Activated CD8-positive, alpha-beta memory T cell treated with anti-CD3 and anti-CD28 coated beads for 48 hours (primary cell): ENCODE measurements at regions not wholly inside any gene's neighbourhood (a gene's known extent, or its start where the extent isn't known, plus 50 kb on each side); places are given as distances from the start of the nearest gene placed in this dataset.
"Not testable (repeated sequence)": the region's sequence is repeated elsewhere in the genome, so short reads cannot be mapped to it uniquely, and the experiment has no call there.

Experiments used
- DNase-seq, 3 experiments: peaks; one replicate each; pipeline ENCODE4 v3.0.0-alpha.2; 2020; ENCODE audit warnings: low read depth in 2 of 3, low spot score in 2 of 3

DNA sequence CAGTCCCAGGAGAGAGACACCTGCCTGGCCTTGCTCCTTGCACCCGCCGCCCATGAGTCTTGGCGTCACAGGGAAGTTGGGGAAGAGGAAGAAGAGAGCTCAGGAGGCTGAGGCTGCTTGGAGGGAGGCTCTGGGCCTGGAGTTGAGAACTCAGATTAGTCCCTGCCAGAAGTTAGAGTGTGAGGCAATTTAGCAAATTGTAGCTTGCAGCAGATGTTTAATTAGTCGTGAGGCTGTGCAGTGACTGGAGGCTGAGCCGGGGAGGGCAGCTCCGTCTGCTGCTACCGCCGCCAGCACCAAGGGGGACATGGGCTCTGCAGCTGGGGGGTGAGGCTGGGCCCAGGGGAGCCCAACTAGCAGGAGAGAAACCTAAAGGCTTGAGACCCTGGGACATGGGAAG is 738.3 kb upstream of the EEF2KMT start:
- DNase-seq: no peak

DNA sequence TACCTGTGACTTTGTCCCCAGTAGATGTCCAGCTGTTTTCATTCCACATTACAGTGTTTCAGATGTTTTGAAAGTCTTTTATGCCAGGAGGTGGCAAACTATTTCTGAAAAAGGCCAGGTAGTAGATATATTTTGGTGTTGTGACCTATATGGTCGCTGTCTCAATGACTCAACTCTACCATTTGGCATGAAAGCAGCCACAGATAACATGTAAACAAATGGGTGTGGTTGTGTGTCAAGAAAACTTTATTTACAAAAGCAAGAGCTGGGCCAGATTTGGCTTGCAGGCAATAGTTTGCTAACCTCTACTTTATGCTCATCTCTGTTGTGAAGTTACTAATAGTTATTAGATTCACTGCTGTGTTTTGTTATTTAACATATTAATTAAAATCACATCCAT is 728.7 kb upstream of the EEF2KMT start:
- no peak for DNase-seq

DNA sequence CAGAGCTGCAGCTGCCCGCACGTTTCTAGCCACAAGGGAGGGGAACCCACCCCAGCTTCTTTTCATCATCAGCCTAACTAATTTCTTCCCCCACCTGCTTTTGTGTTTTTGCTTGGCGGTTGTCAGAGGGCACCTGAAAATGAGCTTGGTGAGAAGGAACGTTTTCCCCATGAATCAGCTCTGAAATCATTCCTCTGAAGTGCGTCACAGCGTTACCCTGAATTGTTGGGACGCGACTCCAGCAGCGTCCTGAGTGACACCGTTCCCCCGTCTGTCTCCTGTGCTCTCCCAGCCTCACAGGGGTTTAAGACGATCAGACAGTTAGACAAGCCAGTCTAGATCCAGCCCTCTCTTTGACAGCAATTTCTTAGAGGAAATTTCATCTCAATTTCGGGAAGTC is 722.9 kb upstream of the EEF2KMT start:
- DNase-seq: no peak

DNA sequence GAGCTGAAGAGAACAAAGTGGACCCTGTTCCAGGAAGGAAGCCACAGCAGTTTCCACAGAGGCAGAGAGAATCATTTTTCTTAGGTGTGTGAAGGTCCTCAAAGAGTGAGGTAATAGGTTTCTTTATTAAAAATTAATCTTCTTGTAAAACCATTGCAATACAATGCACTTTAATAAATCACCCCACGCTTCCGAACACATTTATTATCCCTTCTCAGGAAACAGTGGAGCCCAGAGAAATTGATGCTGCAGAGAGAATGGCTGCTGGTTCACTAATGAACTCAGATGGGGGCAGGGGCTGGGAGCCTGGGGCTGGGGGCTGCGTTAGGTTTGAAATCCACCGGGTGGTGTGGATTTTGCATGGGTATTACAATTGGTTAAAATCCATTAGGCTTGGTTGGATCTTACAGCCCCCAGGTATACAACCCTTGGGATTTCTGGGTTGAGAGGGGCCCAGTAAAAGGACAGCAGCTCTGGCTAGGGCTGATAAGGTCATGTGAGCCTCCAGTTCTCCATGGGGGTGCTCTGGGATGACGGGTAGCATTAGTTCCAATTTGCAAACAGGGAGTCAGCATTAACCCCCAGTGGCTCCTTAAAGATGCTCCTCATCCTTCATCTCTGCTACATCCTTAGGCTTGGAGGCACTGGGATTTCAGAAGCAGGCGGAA is 718.1 kb upstream of the EEF2KMT start:
- DNase-seq: no peak

GRCh38 chr16:5801396-5801795 is 703.8 kb upstream of the EEF2KMT start:
- DNase-seq: no peak

GRCh38 chr16:5793556-5793955 is 696.0 kb upstream of the EEF2KMT start:
- DNase-seq: no peak

DNA sequence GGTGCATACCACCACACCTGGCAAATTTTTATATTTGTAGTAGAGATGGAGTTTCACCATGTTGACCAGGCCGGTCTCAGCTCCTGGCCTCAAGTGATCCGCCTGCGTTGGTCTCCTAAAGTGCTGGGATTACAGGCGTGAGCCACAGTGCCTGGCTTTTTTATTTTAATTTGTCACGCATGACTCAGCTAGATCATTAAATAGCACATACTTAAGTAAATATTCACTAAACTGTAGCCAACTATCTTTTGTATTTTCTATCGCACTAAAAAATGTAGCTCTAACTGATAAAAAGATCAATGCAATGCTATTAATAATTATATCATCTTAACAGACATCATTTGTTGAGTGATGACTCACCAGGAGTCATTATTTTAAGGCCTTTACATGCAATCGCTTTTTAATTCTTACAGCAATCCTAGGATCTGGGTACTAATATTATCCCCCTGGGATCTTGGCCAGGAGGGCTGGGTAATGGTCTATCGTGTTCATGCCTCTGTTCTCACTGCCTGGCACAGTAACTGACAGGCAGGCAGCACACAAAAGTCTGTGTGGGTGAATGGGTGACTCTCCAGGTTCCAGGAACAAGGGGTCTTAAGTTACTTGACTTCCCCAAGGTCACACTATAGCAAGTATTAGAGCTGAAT is 693.5 kb upstream of the EEF2KMT start:
- DNase-seq: no peak

GRCh38 chr16:5790512-5790911 is 692.9 kb upstream of the EEF2KMT start:
- DNase-seq: no peak

DNA sequence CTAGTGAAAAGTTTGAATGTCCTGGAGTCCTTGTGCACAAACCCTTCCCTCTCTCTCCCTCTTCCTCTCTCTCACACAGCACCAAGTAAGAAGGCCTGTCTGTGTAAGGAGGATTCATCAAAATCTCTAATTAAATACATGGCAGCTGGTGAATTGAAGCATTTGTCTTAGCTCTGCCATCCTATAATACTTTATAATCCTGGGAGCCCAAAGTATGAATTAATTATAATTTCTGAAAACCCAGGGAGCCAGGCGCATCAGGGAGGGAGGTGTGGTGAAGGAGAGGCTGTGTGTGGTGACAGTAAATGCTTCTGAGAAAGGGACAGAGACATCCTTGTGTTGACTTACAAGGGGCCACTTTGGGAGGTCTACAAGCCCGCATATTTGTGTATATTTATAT is 691.4 kb upstream of the EEF2KMT start:
- no peak for DNase-seq

DNA sequence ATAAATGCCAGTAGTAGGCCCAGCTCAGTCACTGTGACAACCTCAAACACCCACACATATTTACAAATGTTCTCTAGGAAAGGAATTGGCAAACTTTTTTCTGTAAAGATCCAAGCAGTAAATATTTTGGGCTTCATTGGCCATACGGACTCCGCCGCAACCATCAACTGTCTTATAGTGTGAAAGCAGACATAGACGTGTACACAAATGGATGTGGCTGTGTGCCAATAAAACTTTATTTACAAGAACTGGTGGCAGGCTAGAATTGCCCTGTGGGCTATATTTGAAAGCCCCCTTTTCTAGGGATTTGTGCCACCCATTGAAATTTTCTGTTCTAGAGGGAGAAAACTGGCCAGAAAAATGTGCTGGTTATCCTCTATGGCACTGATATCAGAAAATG is 683.8 kb upstream of the EEF2KMT start:
- no peak for DNase-seq

GRCh38 chr16:5776876-5777275 is 679.3 kb upstream of the EEF2KMT start:
- no peak for DNase-seq

DNA sequence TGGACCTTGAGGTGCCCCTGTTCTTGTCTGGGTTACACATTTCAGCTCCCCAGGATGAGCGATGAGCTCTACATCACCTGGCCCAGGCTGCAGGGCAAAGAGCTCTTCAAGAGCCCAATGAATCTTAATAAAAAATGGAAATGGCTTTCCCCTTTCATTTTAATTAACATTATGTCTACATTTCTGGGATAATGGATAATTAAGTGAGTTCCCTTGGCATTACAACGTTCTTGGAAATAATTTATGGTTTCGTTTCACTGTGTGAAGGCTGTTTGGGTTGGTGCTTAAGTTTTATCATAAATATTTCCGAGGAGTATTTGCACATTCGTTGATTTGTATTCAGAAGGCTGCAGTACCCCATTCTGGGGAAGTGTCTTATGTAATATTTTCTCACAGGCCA is 678.3 kb upstream of the EEF2KMT start:
- DNase-seq: no peak

- no peak for DNase-seq
Observed at GRCh38 chr16:5770118-5770517, 672.5 kb upstream of the EEF2KMT start.

- DNase-seq: no peak
Observed at GRCh38 chr16:5769513-5769912, 671.9 kb upstream of the EEF2KMT start.

GRCh38 chr16:5768445-5768844 is 670.9 kb upstream of the EEF2KMT start:
- no peak for DNase-seq

DNA sequence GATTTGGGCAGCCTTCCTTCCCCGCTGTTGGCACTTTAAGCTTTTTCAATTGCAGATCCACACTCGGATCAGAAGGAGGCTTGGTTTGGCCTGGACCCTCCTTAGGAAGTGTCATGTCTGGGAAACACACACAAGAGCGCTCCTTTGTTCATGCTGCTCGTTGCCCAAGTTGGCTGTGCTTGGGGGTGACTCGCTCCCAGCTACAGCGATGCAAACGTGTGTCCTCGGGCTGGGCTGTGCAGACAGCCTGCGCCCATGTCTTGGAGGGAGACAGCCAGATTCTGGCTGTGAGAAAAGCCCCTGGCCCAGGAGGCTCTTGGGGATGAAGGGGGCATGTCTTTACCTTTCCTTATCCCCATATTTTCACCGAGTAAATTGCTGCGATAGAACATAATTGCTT is 665.6 kb upstream of the EEF2KMT start:
- no peak for DNase-seq

- DNase-seq: no peak
Observed at GRCh38 chr16:5762362-5762761, 664.8 kb upstream of the EEF2KMT start.

GRCh38 chr16:5761592-5761991 is 664.0 kb upstream of the EEF2KMT start:
- no peak for DNase-seq

GRCh38 chr16:5758281-5758680 is 660.7 kb upstream of the EEF2KMT start:
- no peak for DNase-seq

DNA sequence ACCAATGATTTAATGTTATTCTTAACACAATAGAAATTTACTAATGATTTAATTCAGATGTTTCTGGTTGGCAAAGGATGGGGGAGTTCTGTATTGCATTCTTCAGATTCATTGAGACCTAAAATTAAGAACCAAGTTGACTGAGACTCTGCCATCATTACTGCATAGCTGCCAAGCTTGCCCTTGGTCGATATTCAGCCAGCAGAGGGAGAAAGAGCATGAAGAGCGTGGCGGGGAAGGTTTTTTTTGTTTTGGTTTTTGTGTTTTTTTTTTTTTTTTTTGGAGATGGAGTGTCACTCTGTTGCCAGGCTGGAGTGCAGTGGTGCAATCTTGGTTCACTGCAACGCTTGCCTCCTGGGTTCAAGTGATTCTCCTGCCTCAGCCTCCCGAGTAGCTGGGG is 659.4 kb upstream of the EEF2KMT start:
- DNase-seq: no peak

DNA sequence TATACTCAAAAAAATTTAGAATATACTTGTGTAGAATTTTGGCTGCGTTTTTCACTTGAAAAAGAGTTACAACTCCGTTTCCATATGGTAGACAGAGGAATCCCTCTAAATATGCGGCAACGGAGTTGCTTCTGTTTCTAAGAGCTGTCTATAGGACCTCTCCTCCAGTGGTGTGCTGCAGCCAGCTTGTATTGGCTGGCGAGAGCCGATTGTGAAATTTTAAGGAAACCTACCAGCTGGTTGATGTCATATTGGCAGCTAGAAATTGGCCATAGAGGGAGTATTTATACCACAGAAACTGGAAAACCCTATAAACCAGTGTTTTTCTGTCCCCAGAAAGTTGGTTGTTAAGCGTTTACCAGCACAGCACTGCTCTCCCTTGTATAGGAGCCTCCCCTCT is 655.8 kb upstream of the EEF2KMT start:
- DNase-seq: no peak

DNA sequence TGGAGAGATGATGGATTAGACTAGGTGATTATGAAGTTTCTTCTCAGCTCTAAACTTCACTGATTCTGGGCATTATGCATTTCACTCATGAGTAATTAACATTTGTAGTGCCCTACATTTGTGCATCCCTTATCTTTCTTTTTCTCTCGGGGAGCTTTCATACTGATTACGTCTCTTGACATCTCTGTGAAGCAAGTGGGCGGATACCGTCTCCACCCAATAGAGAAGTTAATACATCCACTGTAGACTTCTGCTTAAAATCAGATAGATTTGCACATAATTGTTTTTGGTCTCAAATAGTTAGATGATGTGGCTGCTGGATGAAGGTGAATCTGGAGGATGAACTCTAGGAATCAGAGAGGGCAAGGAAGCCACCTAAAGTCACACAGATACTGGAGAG is 653.6 kb upstream of the EEF2KMT start:
- no peak for DNase-seq

- not testable (repeated sequence) for DNase-seq
Observed at GRCh38 chr16:5750439-5750838, 652.8 kb upstream of the EEF2KMT start.
